ENCODE measurements at regions not wholly inside any gene's neighbourhood (a gene's known extent, or its start where the extent isn't known, plus 50 kb on each side); places are given as distances from the start of the nearest gene placed in this dataset.
"Not testable (repeated sequence)": the region's sequence is repeated elsewhere in the genome, so short reads cannot be mapped to it uniquely, and the experiment has no call there.

GRCh38 chr4:177986236-177986635, 544.0 kb upstream of the AGA start:
- Histone ChIP-seq H3K27me3 (ENCODE audit: control insufficient read depth, insufficient read depth, low read length) (no peaks in the 10 kb centered on the region), H3K27ac (ENCODE audit: low read length) (no peak overlapping the region), H3K9me3 (replicated peaks; ENCODE audit: control insufficient read depth, low read depth, low read length) (no peaks in the 10 kb centered on the region), H3K36me3 (ENCODE audit: control insufficient read depth, insufficient read depth, low read length) (no peaks in the 10 kb centered on the region), H3K4me3 (ENCODE audit: low read length) (no peak overlapping the region), H3K4me1 (ENCODE audit: control insufficient read depth, insufficient read depth, low read length) (no peaks in the 10 kb centered on the region)
- no peak for DNase-seq
- WGBS (ENCODE audit: insufficient coverage), result no CpG with 5 or more reads among the region's 1 CpG

GRCh38 chr4:177987896-177988295, 545.7 kb upstream of the AGA start:
- H3K4me1 ChIP-seq (ENCODE audit: control insufficient read depth, insufficient read depth, low read length), result no peaks in the 10 kb centered on the region
- no CpG with 5 or more reads among the region's 1 CpG for WGBS (ENCODE audit: insufficient coverage)
- H3K27me3 ChIP-seq (ENCODE audit: control insufficient read depth, insufficient read depth, low read length), result no peaks in the 10 kb centered on the region
- no peak overlapping the region for H3K4me3 ChIP-seq (ENCODE audit: low read length)
- no peak for DNase-seq
- no peaks in the 10 kb centered on the region for H3K36me3 ChIP-seq (ENCODE audit: control insufficient read depth, insufficient read depth, low read length)
- no peak overlapping the region for H3K27ac ChIP-seq (ENCODE audit: low read length)
- H3K9me3 ChIP-seq (replicated peaks; ENCODE audit: control insufficient read depth, low read depth, low read length), result no peaks in the 10 kb centered on the region

- Histone ChIP-seq H3K4me1 (ENCODE audit: control insufficient read depth, insufficient read depth, low read length) (no peaks in the 10 kb centered on the region), H3K36me3 (ENCODE audit: control insufficient read depth, insufficient read depth, low read length) (no peaks in the 10 kb centered on the region), H3K27me3 (ENCODE audit: control insufficient read depth, insufficient read depth, low read length) (no peaks in the 10 kb centered on the region), H3K4me3 (ENCODE audit: low read length) (no peak overlapping the region), H3K27ac (ENCODE audit: low read length) (no peak overlapping the region), H3K9me3 (replicated peaks; ENCODE audit: control insufficient read depth, low read depth, low read length) (no peaks in the 10 kb centered on the region)
- no peak for DNase-seq
- 88% methylated on average over 2 of the region's 4 CpGs for WGBS (ENCODE audit: insufficient coverage)
Measured at GRCh38 chr4:177989503-177990201, 547.4 kb upstream of the AGA start.

GRCh38 chr4:178003098-178003657, 560.9 kb upstream of the AGA start:
- no peaks in the 10 kb centered on the region for H3K9me3 ChIP-seq (replicated peaks; ENCODE audit: control insufficient read depth, low read depth, low read length)
- no peaks in the 10 kb centered on the region for H3K36me3 ChIP-seq (ENCODE audit: control insufficient read depth, insufficient read depth, low read length)
- H3K4me1 ChIP-seq (ENCODE audit: control insufficient read depth, insufficient read depth, low read length), result no peaks in the 10 kb centered on the region
- H3K27me3 ChIP-seq (ENCODE audit: control insufficient read depth, insufficient read depth, low read length), result no peaks in the 10 kb centered on the region
- DNase-seq, result no peak
- WGBS (ENCODE audit: insufficient coverage), result 100% methylated on average over 1 of the region's 5 CpGs
- no peak overlapping the region for H3K27ac ChIP-seq (ENCODE audit: low read length)
- H3K4me3 ChIP-seq (ENCODE audit: low read length), result no peak overlapping the region

- no peak overlapping the region for H3K27ac ChIP-seq (ENCODE audit: low read length)
- no peaks in the 10 kb centered on the region for H3K27me3 ChIP-seq (ENCODE audit: control insufficient read depth, insufficient read depth, low read length)
- H3K4me3 ChIP-seq (ENCODE audit: low read length), result no peak overlapping the region
- no peaks in the 10 kb centered on the region for H3K36me3 ChIP-seq (ENCODE audit: control insufficient read depth, insufficient read depth, low read length)
- no peaks in the 10 kb centered on the region for H3K9me3 ChIP-seq (replicated peaks; ENCODE audit: control insufficient read depth, low read depth, low read length)
- H3K4me1 ChIP-seq (ENCODE audit: control insufficient read depth, insufficient read depth, low read length), result no peaks in the 10 kb centered on the region
- no CpG with 5 or more reads among the region's 3 CpGs for WGBS (ENCODE audit: insufficient coverage)
- DNase-seq, result no peak
Measured at GRCh38 chr4:178010596-178010995, 568.4 kb upstream of the AGA start.

GRCh38 chr4:178015046-178015445, 572.8 kb upstream of the AGA start:
- H3K27me3 ChIP-seq (ENCODE audit: control insufficient read depth, insufficient read depth, low read length); H3K9me3 ChIP-seq (replicated peaks; ENCODE audit: control insufficient read depth, low read depth, low read length); H3K4me3 ChIP-seq (ENCODE audit: low read length); H3K27ac ChIP-seq (ENCODE audit: low read length); DNase-seq; H3K36me3 ChIP-seq (ENCODE audit: control insufficient read depth, insufficient read depth, low read length); H3K4me1 ChIP-seq (ENCODE audit: control insufficient read depth, insufficient read depth, low read length): not testable (repeated sequence)
- WGBS (ENCODE audit: insufficient coverage), result 97% methylated on average over 20 of the region's 27 CpGs

- H3K9me3 ChIP-seq (replicated peaks; ENCODE audit: control insufficient read depth, low read depth, low read length), result no peaks in the 10 kb centered on the region
- H3K27me3 ChIP-seq (ENCODE audit: control insufficient read depth, insufficient read depth, low read length), result no peaks in the 10 kb centered on the region
- no CpG with 5 or more reads among the region's 3 CpGs for WGBS (ENCODE audit: insufficient coverage)
- no peak overlapping the region for H3K27ac ChIP-seq (ENCODE audit: low read length)
- H3K4me1 ChIP-seq (ENCODE audit: control insufficient read depth, insufficient read depth, low read length), result no peaks in the 10 kb centered on the region
- no peak for DNase-seq
- no peaks in the 10 kb centered on the region for H3K36me3 ChIP-seq (ENCODE audit: control insufficient read depth, insufficient read depth, low read length)
- no peak overlapping the region for H3K4me3 ChIP-seq (ENCODE audit: low read length)
Measured at GRCh38 chr4:178026999-178027398, 584.8 kb upstream of the AGA start.

- H3K27ac ChIP-seq (ENCODE audit: low read length), result no peak overlapping the region
- no peaks in the 10 kb centered on the region for H3K9me3 ChIP-seq (replicated peaks; ENCODE audit: control insufficient read depth, low read depth, low read length)
- H3K4me1 ChIP-seq (ENCODE audit: control insufficient read depth, insufficient read depth, low read length), result no peaks in the 10 kb centered on the region
- no peaks in the 10 kb centered on the region for H3K36me3 ChIP-seq (ENCODE audit: control insufficient read depth, insufficient read depth, low read length)
- no peaks in the 10 kb centered on the region for H3K27me3 ChIP-seq (ENCODE audit: control insufficient read depth, insufficient read depth, low read length)
- H3K4me3 ChIP-seq (ENCODE audit: low read length), result no peak overlapping the region
- WGBS (ENCODE audit: insufficient coverage), result 76% methylated on average over 2 of the region's 3 CpGs
- DNase-seq, result no peak
Measured at GRCh38 chr4:178027796-178028195, 585.6 kb upstream of the AGA start.

GRCh38 chr4:178028481-178028880, 586.2 kb upstream of the AGA start:
- Histone ChIP-seq H3K4me3 (ENCODE audit: low read length) (no peak overlapping the region), H3K4me1 (ENCODE audit: control insufficient read depth, insufficient read depth, low read length) (no peaks in the 10 kb centered on the region), H3K27ac (ENCODE audit: low read length) (no peak overlapping the region), H3K9me3 (replicated peaks; ENCODE audit: control insufficient read depth, low read depth, low read length) (no peaks in the 10 kb centered on the region), H3K27me3 (ENCODE audit: control insufficient read depth, insufficient read depth, low read length) (no peaks in the 10 kb centered on the region), H3K36me3 (ENCODE audit: control insufficient read depth, insufficient read depth, low read length) (no peaks in the 10 kb centered on the region)
- DNase-seq, result no peak
- WGBS (ENCODE audit: insufficient coverage), result 86% methylated on average over 1 of the region's 2 CpGs

- H3K4me3 ChIP-seq (ENCODE audit: low read length), result no peak overlapping the region
- WGBS (ENCODE audit: insufficient coverage), result 88% methylated on average over 3 of the region's 15 CpGs
- H3K27ac ChIP-seq (ENCODE audit: low read length), result no peak overlapping the region
- no peaks in the 10 kb centered on the region for H3K36me3 ChIP-seq (ENCODE audit: control insufficient read depth, insufficient read depth, low read length)
- H3K27me3 ChIP-seq (ENCODE audit: control insufficient read depth, insufficient read depth, low read length), result no peaks in the 10 kb centered on the region
- DNase-seq, result no peak
- H3K4me1 ChIP-seq (ENCODE audit: control insufficient read depth, insufficient read depth, low read length), result no peaks in the 10 kb centered on the region
- no peaks in the 10 kb centered on the region for H3K9me3 ChIP-seq (replicated peaks; ENCODE audit: control insufficient read depth, low read depth, low read length)
Measured at GRCh38 chr4:178037459-178038214, 595.4 kb upstream of the AGA start.

Data from muscle of leg (tissue), 3 donors.